Spleen (tissue), 7 donors: ENCODE measurements at regions not wholly inside any gene's neighbourhood (a gene's known extent, or its start where the extent isn't known, plus 50 kb on each side); places are given as distances from the start of the nearest gene placed in this dataset.

ENCODE experiments used
- CTCF ChIP-seq, 11 experiments: fragments of 200-600 bp in 7 of 11; fragments of 450-650 bp in 4 of 11; sonication (generic) in 4 of 11; IDR thresholded peaks in 8 of 11; conservative IDR thresholded peaks in 3 of 11; 1 replicate in 7 of 11; 2 replicates in 4 of 11; pipeline versions ENCODE4 v1.4.0 to v1.8.0; 2016 to 2021; ENCODE audit warnings: antibody characterized with exemption in 11 of 11, inconsistent platforms in 4 of 11, mild to moderate bottlenecking in 1 of 11
- POLR2A ChIP-seq, 3 donors: fragments of 450-650 bp; IDR thresholded peaks; one replicate each; pipeline ENCODE4 v1.5.1; 2017; ENCODE audit warnings: antibody characterized with exemption in 3 of 3, mild to moderate bottlenecking in 1 of 3
- POLR2AphosphoS5 ChIP-seq, 3 donors: sonication (generic); formaldehyde crosslinking; IDR thresholded peaks; one replicate each; pipeline ENCODE4 v1.5.1; 2017; ENCODE audit warnings: antibody characterized with exemption in 3 of 3
- donor health status: DM: no; HTN: no; CAD: no; lungs with moderate emphysema.
- donor health status: DM: no; HTN: no; CAD: no.
- donor health status: DM: no; HTN: no; CAD: no.

GRCh38 chr22:27637604-27638003 is 164.0 kb downstream of the MN1 start:
- TF ChIP-seq CTCF (IDR thresholded peaks at IDR 0.05 in 8 of 11, conservative IDR thresholded peaks at IDR 0.05 in 3 of 11) (no peak), POLR2A (IDR thresholded peaks at IDR 0.05) (no peak), POLR2AphosphoS5 (IDR thresholded peaks at IDR 0.05) (no peak)
